Transverse colon (tissue), 4 donors: ENCODE measurements at regions not wholly inside any gene's neighbourhood (a gene's known extent, or its start where the extent isn't known, plus 50 kb on each side); places are given as distances from the start of the nearest gene placed in this dataset.

Experiments
- CTCF ChIP-seq, 5 experiments: fragments of 200-600 bp in 3 of 5; fragments of 450-650 bp in 2 of 5; sonication (generic) in 3 of 5; IDR thresholded peaks; 1 replicate in 2 of 5; 2 replicates in 3 of 5; pipeline ENCODE4 v1.5.1; 2016 to 2017; ENCODE audit warnings: antibody characterized with exemption in 5 of 5, inconsistent platforms in 3 of 5, mild to moderate bottlenecking in 2 of 5, moderate library complexity in 1 of 5
- POLR2A ChIP-seq: fragments of 450-650 bp; IDR thresholded peaks from one replicate; pipeline ENCODE4 v1.6.1; 2016; ENCODE audit warnings: antibody characterized with exemption, mild to moderate bottlenecking, moderate library complexity
- POLR2AphosphoS5 ChIP-seq, 3 donors: sonication (generic); formaldehyde crosslinking; IDR thresholded peaks; one replicate each; pipeline ENCODE4 v1.6.1; 2016; ENCODE audit warnings: antibody characterized with exemption in 3 of 3

GRCh38 chr12:126949558-126949957 is 1317.4 kb upstream of the TMEM132C start:
- TF ChIP-seq CTCF (IDR thresholded peaks at IDR 0.05) (no peak), POLR2A (no peak), POLR2AphosphoS5 (IDR thresholded peaks at IDR 0.05) (no peak)
